ENCODE measurements at regions not wholly inside any gene's neighbourhood (a gene's known extent, or its start where the extent isn't known, plus 50 kb on each side); places are given as distances from the start of the nearest gene placed in this dataset.

GRCh38 chr3:17927036-17927435, 184.6 kb upstream of the TBC1D5 start:
- no peak for DNase-seq (ENCODE audit: low read depth in 1 of 2, low spot score in 2 of 2)
- Histone ChIP-seq H4K91ac (replicated peaks; ENCODE audit: insufficient read length, low read length) (no peak overlapping the region), H3K27ac (ENCODE audit: low read depth, low read length) (no peak overlapping the region), H3K79me2 (ENCODE audit: control insufficient read depth in 1 of 2, insufficient read depth in 2 of 2, low read length in 2 of 2) (no peaks in the 10 kb centered on the region), H2BK5ac (ENCODE audit: low read depth, low read length) (no peak overlapping the region), H3K56ac (replicated peaks; ENCODE audit: insufficient read length, low read depth, low read length) (no peak overlapping the region), H4K8ac (ENCODE audit: extremely low read depth, insufficient read depth, low read length) (no peak overlapping the region), H3K36me3 (ENCODE audit: control insufficient read depth in 2 of 4, insufficient read depth in 4 of 4, low read length in 3 of 4) (no peaks in the 10 kb centered on the region), H3K14ac (ENCODE audit: insufficient read length) (no peak overlapping the region), H2AK5ac (ENCODE audit: low read depth, low read length) (no peak overlapping the region), H3K9me3 (ENCODE audit: insufficient read depth in 2 of 2, low read depth in 1 of 2, low read length in 1 of 2) (0 out of 4 replicates have a peak, but pooled peaks cover 0 to 2% of the 10 kb centered on the region in 2 experiments), H2BK12ac (ENCODE audit: low read depth, low read length) (no peak overlapping the region), H3K4me3 (ENCODE audit: extremely low read depth in 1 of 4, insufficient read depth in 2 of 4, low read depth in 3 of 4, low read length in 4 of 4) (no peak overlapping the region), H4K5ac (ENCODE audit: insufficient read length, low read depth, low read length) (no peak overlapping the region), H4K20me1 (replicated peaks in 1 of 2; ENCODE audit: control insufficient read depth in 1 of 2, insufficient read depth in 2 of 2, low read length in 2 of 2) (no peaks in the 10 kb centered on the region), H3K23ac (ENCODE audit: insufficient read length) (no peak overlapping the region), H2AFZ (ENCODE audit: low read length) (no peak overlapping the region), H3K4ac (replicated peaks; ENCODE audit: insufficient read length, low read depth, low read length) (no peak overlapping the region), H3K79me1 (ENCODE audit: low read depth, low read length) (no peaks in the 10 kb centered on the region; the same call in 1 of the 2 replicates), H2BK15ac (ENCODE audit: low read length) (no peak overlapping the region), H3K4me1 (replicated peaks in 1 of 4; ENCODE audit: control insufficient read depth in 3 of 4, insufficient read depth in 4 of 4, low read length in 3 of 4) (no peaks in the 10 kb centered on the region), H3K4me2 (ENCODE audit: insufficient read depth in 1 of 2, low read depth in 2 of 2, low read length in 2 of 2) (no peak overlapping the region), H3K23me2 (ENCODE audit: low read depth, low read length) (no peaks in the 10 kb centered on the region; the same call in 1 of the 2 replicates), H3K27me3 (replicated peaks in 1 of 4; ENCODE audit: control insufficient read depth in 3 of 4, extremely low read depth in 1 of 4, insufficient read depth in 3 of 4, low read length in 3 of 4) (no peaks in the 10 kb centered on the region), H2BK120ac (replicated peaks; ENCODE audit: low read depth, low read length) (no peak overlapping the region), H2BK20ac (ENCODE audit: low read length) (no peak overlapping the region), H3K9ac (replicated peaks in 1 of 4; ENCODE audit: extremely low read depth in 1 of 4, low read depth in 3 of 4, low read length in 3 of 4) (no peak overlapping the region), H3K18ac (ENCODE audit: extremely low read depth, low read length) (no peak overlapping the region)
- FAIRE-seq = no peak
- POLR2A ChIA-PET (ENCODE audit: partially characterized antibody) = no interaction called here
- TF ChIP-seq RNF2 (IDR thresholded peaks at IDR 0.05; ENCODE audit: borderline replicate concordance, low read depth, low read length, missing control alignments, poor library complexity, severe bottlenecking) = no peak
- TF ChIP-seq SRF (IDR thresholded peaks at IDR 0.05; ENCODE audit: low read depth, low read length) = no peak
- TF ChIP-seq TAF7 (optimal IDR thresholded peaks at IDR 0.05; ENCODE audit: borderline replicate concordance, low read depth, low read length) = no peak
- no peak for TF ChIP-seq RAD21 (IDR thresholded peaks at IDR 0.05 in 1 of 2, conservative IDR thresholded peaks at IDR 0.05 in 1 of 2; ENCODE audit: low read depth in 2 of 2, low read length in 2 of 2)
- TF ChIP-seq SIN3A (conservative IDR thresholded peaks at IDR 0.05 in 1 of 2, IDR thresholded peaks at IDR 0.05 in 1 of 2; ENCODE audit: low read depth in 1 of 2, low read length in 2 of 2) = no peak
- TF ChIP-seq CHD1 (IDR thresholded peaks at IDR 0.05; ENCODE audit: low read depth, low read length) = no peak
- TF ChIP-seq NANOG (IDR thresholded peaks at IDR 0.05; ENCODE audit: insufficient read depth, low read depth, low read length, poor library complexity, severe bottlenecking) = no peak
- CTCF ChIA-PET (ENCODE audit: partially characterized antibody) = interaction anchor here (0.6 to 1.2 kb wide), 3 partner anchors 16 to 484 kb away, joined by 3 to 5 read pairs (median 3); no protein-coding TSS in a partner anchor
- 86% methylated on average over 3 of the region's 3 CpGs; no CpG with 5 or more reads in 1 of the 2 experiments for WGBS, 2 experiments (ENCODE audit: extremely low coverage in 1 of 2, insufficient coverage in 1 of 2, insufficient read length in 1 of 2, insufficient replicate concordance in 2 of 2, low coverage in 1 of 2, low lambda C conversion rate in 2 of 2, missing lambda C conversion rate in 1 of 2)

Measured in H1 (cell line).